ENCODE measurements at regions not wholly inside any gene's neighbourhood (a gene's known extent, or its start where the extent isn't known, plus 50 kb on each side); places are given as distances from the start of the nearest gene placed in this dataset.

GRCh38 chr7:124597509-124597908 lies 168.1 kb downstream of the GPR37 start:
- no peaks in the 10 kb centered on the region for H4K20me1 ChIP-seq (ENCODE audit: low read depth, low read length)
- no peak overlapping the region for H3K4me2 ChIP-seq (ENCODE audit: low read depth, low read length, poor library complexity, severe bottlenecking)
- no peaks in the 10 kb centered on the region for H3K27me3 ChIP-seq (ENCODE audit: low read length)
- TF ChIP-seq CTCF (IDR thresholded peaks at IDR 0.05; ENCODE audit: insufficient read depth, low read length, poor library complexity, severe bottlenecking) (no peak), EZH2phosphoT487 (conservative IDR thresholded peaks at IDR 0.05; ENCODE audit: low read length) (no peak)
- no peak overlapping the region for H3K4me3 ChIP-seq (ENCODE audit: insufficient read depth, low read length, poor library complexity, severe bottlenecking)
- no peak overlapping the region for H3K27ac ChIP-seq (ENCODE audit: low read depth, low read length)
- no peak overlapping the region for H2AFZ ChIP-seq (ENCODE audit: low read depth, low read length, severe bottlenecking)
- H3K36me3 ChIP-seq (ENCODE audit: low read length): no peaks in the 10 kb centered on the region
- H3K79me2 ChIP-seq (ENCODE audit: insufficient read depth, low read length): no peaks in the 10 kb centered on the region
- no peaks in the 10 kb centered on the region for H3F3A ChIP-seq (ENCODE audit: insufficient read depth)
- H3K9me2 ChIP-seq (replicated peaks; ENCODE audit: insufficient read depth, low read length): no peaks in the 10 kb centered on the region
- no peak overlapping the region for H3K9ac ChIP-seq (ENCODE audit: low read length)
- no peaks in the 10 kb centered on the region for H3K9me3 ChIP-seq (ENCODE audit: insufficient read depth, low read length)

GRCh38 chr7:124596881-124597280 lies 168.7 kb downstream of the GPR37 start:
- TF ChIP-seq CTCF (IDR thresholded peaks at IDR 0.05; ENCODE audit: insufficient read depth, low read length, poor library complexity, severe bottlenecking) (no peak), EZH2phosphoT487 (conservative IDR thresholded peaks at IDR 0.05; ENCODE audit: low read length) (no peak)
- H2AFZ ChIP-seq (ENCODE audit: low read depth, low read length, severe bottlenecking): no peak overlapping the region
- H3K4me3 ChIP-seq (ENCODE audit: insufficient read depth, low read length, poor library complexity, severe bottlenecking): no peak overlapping the region
- H3K9me2 ChIP-seq (replicated peaks; ENCODE audit: insufficient read depth, low read length): no peaks in the 10 kb centered on the region
- H3K4me2 ChIP-seq (ENCODE audit: low read depth, low read length, poor library complexity, severe bottlenecking): no peak overlapping the region
- no peaks in the 10 kb centered on the region for H4K20me1 ChIP-seq (ENCODE audit: low read depth, low read length)
- no peaks in the 10 kb centered on the region for H3K27me3 ChIP-seq (ENCODE audit: low read length)
- H3K36me3 ChIP-seq (ENCODE audit: low read length): no peaks in the 10 kb centered on the region
- H3K9ac ChIP-seq (ENCODE audit: low read length): no peak overlapping the region
- no peak overlapping the region for H3K27ac ChIP-seq (ENCODE audit: low read depth, low read length)
- no peaks in the 10 kb centered on the region for H3F3A ChIP-seq (ENCODE audit: insufficient read depth)
- no peaks in the 10 kb centered on the region for H3K79me2 ChIP-seq (ENCODE audit: insufficient read depth, low read length)
- H3K9me3 ChIP-seq (ENCODE audit: insufficient read depth, low read length): no peaks in the 10 kb centered on the region

- no peak overlapping the region for H2AFZ ChIP-seq (ENCODE audit: low read depth, low read length, severe bottlenecking)
- H3K4me2 ChIP-seq (ENCODE audit: low read depth, low read length, poor library complexity, severe bottlenecking): no peak overlapping the region
- H3K4me3 ChIP-seq (ENCODE audit: insufficient read depth, low read length, poor library complexity, severe bottlenecking): no peak overlapping the region
- no peaks in the 10 kb centered on the region for H3K9me3 ChIP-seq (ENCODE audit: insufficient read depth, low read length)
- TF ChIP-seq EZH2phosphoT487 (conservative IDR thresholded peaks at IDR 0.05; ENCODE audit: low read length) (no peak), CTCF (IDR thresholded peaks at IDR 0.05; ENCODE audit: insufficient read depth, low read length, poor library complexity, severe bottlenecking) (no peak)
- no peak overlapping the region for H3K9ac ChIP-seq (ENCODE audit: low read length)
- no peaks in the 10 kb centered on the region for H3K27me3 ChIP-seq (ENCODE audit: low read length)
- no peaks in the 10 kb centered on the region for H3K9me2 ChIP-seq (replicated peaks; ENCODE audit: insufficient read depth, low read length)
- no peaks in the 10 kb centered on the region for H3F3A ChIP-seq (ENCODE audit: insufficient read depth)
- no peaks in the 10 kb centered on the region for H4K20me1 ChIP-seq (ENCODE audit: low read depth, low read length)
- no peak overlapping the region for H3K27ac ChIP-seq (ENCODE audit: low read depth, low read length)
- no peaks in the 10 kb centered on the region for H3K36me3 ChIP-seq (ENCODE audit: low read length)
- H3K79me2 ChIP-seq (ENCODE audit: insufficient read depth, low read length): no peaks in the 10 kb centered on the region
Observed at GRCh38 chr7:124590814-124591213, 174.8 kb downstream of the GPR37 start.

Data from SU-DHL-6 (cell line).